ENCODE measurements at regions not wholly inside any gene's neighbourhood (a gene's known extent, or its start where the extent isn't known, plus 50 kb on each side); places are given as distances from the start of the nearest gene placed in this dataset.

- no peak for TF ChIP-seq JUNB (IDR thresholded peaks at IDR 0.05)
- TF ChIP-seq HDAC2 (IDR thresholded peaks at IDR 0.05), result no peak
Measured at GRCh38 chr1:238951809-238952208, 434.6 kb upstream of the CHRM3 start.
